ENCODE measurements at regions not wholly inside any gene's neighbourhood (a gene's known extent, or its start where the extent isn't known, plus 50 kb on each side); places are given as distances from the start of the nearest gene placed in this dataset.

DNA sequence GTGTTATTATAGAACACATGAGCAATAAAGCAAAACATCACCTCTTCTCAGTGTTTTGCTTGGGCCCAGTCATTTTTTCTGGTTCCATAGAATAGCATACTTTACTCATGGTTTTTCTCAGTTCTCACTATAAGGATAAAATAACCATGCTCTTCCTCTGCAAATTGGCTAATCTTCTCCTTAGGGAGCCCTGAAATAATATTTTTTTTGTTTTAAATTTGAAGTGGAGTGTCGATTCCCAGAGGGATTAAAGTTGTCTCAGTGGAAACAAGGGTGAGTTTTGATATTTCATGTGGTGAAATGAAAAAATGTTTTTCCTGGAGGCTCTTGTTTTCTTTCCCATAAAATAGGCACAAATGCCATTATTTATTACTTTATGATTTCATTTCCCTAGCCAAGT lies 127.3 kb downstream of the NOC3L start:
- Histone ChIP-seq H3K36me3 (ENCODE audit: insufficient read depth, low read length) (no peaks in the 10 kb centered on the region), H3K4me1 (ENCODE audit: insufficient read depth, low read length, severe bottlenecking) (no peaks in the 10 kb centered on the region), H3K9ac (ENCODE audit: low read length) (no peak overlapping the region), H3K27me3 (ENCODE audit: insufficient read depth, low read length) (no peaks in the 10 kb centered on the region), H3F3A (ENCODE audit: insufficient read depth, low read length) (no peaks in the 10 kb centered on the region), H3K9me2 (ENCODE audit: low read depth, low read length) (no peaks in the 10 kb centered on the region), H3K27ac (ENCODE audit: low read depth, low read length, poor library complexity, severe bottlenecking) (no peak overlapping the region), H3K9me3 (ENCODE audit: low read length) (no peaks in the 10 kb centered on the region), H3K4me2 (ENCODE audit: low read length) (no peak overlapping the region), H3K4me3 (ENCODE audit: low read depth, low read length, poor library complexity, severe bottlenecking) (no peak overlapping the region), H2AFZ (ENCODE audit: low read length) (no peak overlapping the region), H4K20me1 (ENCODE audit: insufficient read depth, low read length) (no peaks in the 10 kb centered on the region), H3K79me2 (ENCODE audit: insufficient read depth, low read length) (no peaks in the 10 kb centered on the region)
- TF ChIP-seq, protein P1, sequence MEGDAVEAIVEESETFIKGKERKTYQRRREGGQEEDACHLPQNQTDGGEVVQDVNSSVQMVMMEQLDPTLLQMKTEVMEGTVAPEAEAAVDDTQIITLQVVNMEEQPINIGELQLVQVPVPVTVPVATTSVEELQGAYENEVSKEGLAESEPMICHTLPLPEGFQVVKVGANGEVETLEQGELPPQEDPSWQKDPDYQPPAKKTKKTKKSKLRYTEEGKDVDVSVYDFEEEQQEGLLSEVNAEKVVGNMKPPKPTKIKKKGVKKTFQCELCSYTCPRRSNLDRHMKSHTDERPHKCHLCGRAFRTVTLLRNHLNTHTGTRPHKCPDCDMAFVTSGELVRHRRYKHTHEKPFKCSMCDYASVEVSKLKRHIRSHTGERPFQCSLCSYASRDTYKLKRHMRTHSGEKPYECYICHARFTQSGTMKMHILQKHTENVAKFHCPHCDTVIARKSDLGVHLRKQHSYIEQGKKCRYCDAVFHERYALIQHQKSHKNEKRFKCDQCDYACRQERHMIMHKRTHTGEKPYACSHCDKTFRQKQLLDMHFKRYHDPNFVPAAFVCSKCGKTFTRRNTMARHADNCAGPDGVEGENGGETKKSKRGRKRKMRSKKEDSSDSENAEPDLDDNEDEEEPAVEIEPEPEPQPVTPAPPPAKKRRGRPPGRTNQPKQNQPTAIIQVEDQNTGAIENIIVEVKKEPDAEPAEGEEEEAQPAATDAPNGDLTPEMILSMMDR (IDR thresholded peaks at IDR 0.05; ENCODE audit: low read length), result no peak
- TF ChIP-seq EZH2 (IDR thresholded peaks at IDR 0.05; ENCODE audit: borderline replicate concordance, low read length), result no peak

DNA sequence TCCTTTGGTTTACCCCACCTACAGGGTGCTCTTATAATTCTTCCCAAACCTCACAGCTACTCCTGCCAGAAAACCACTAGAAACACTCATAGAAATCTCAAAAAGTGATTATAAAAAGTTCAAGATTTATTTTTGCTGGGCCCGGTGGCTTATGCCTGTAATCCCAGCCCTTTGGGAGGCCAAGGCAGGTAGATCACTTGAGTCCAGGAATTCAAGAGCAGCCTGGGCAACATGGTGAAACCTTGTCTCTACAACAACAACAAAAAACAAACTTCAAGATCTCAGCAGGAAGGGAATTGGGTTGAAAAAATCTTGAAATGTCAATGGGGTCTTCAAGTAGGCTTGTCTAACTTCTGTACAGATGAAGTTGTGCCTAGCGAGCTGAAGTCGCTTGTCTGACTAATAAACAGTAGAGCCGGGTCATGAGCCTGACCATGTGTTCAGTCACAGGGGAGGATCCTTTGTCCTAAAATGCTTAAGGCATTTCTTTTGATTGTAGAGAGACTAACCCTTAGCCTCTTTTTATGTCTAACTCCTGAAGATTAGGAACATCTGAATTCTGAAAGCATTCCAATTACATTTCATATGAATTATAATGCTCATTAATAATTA lies 124.6 kb downstream of the NOC3L start:
- Histone ChIP-seq H3K4me2 (ENCODE audit: low read length) (no peak overlapping the region), H4K20me1 (ENCODE audit: insufficient read depth, low read length) (no peaks in the 10 kb centered on the region), H2AFZ (ENCODE audit: low read length) (no peak overlapping the region), H3F3A (ENCODE audit: insufficient read depth, low read length) (no peaks in the 10 kb centered on the region), H3K9me2 (ENCODE audit: low read depth, low read length) (no peaks in the 10 kb centered on the region), H3K79me2 (ENCODE audit: insufficient read depth, low read length) (no peaks in the 10 kb centered on the region), H3K9ac (ENCODE audit: low read length) (no peak overlapping the region), H3K36me3 (ENCODE audit: insufficient read depth, low read length) (no peaks in the 10 kb centered on the region), H3K4me1 (ENCODE audit: insufficient read depth, low read length, severe bottlenecking) (no peaks in the 10 kb centered on the region), H3K9me3 (ENCODE audit: low read length) (no peaks in the 10 kb centered on the region), H3K4me3 (ENCODE audit: low read depth, low read length, poor library complexity, severe bottlenecking) (no peak overlapping the region), H3K27ac (ENCODE audit: low read depth, low read length, poor library complexity, severe bottlenecking) (no peak overlapping the region), H3K27me3 (ENCODE audit: insufficient read depth, low read length) (no peaks in the 10 kb centered on the region)
- TF ChIP-seq, protein P1 (IDR thresholded peaks at IDR 0.05; ENCODE audit: low read length), result no peak
- no peak for TF ChIP-seq EZH2 (IDR thresholded peaks at IDR 0.05; ENCODE audit: borderline replicate concordance, low read length)

GRCh38 chr10:94239696-94240095 lies 123.0 kb downstream of the NOC3L start:
- Histone ChIP-seq H2AFZ (ENCODE audit: low read length) (no peak overlapping the region), H4K20me1 (ENCODE audit: insufficient read depth, low read length) (no peaks in the 10 kb centered on the region), H3K4me2 (ENCODE audit: low read length) (no peak overlapping the region), H3K27ac (ENCODE audit: low read depth, low read length, poor library complexity, severe bottlenecking) (no peak overlapping the region), H3K9me3 (ENCODE audit: low read length) (no peaks in the 10 kb centered on the region), H3K9ac (ENCODE audit: low read length) (no peak overlapping the region), H3K79me2 (ENCODE audit: insufficient read depth, low read length) (no peaks in the 10 kb centered on the region), H3K4me1 (ENCODE audit: insufficient read depth, low read length, severe bottlenecking) (no peaks in the 10 kb centered on the region), H3K27me3 (ENCODE audit: insufficient read depth, low read length) (no peaks in the 10 kb centered on the region), H3K4me3 (ENCODE audit: low read depth, low read length, poor library complexity, severe bottlenecking) (no peak overlapping the region), H3K36me3 (ENCODE audit: insufficient read depth, low read length) (no peaks in the 10 kb centered on the region), H3K9me2 (ENCODE audit: low read depth, low read length) (no peaks in the 10 kb centered on the region), H3F3A (ENCODE audit: insufficient read depth, low read length) (no peaks in the 10 kb centered on the region)
- TF ChIP-seq, protein P1 (IDR thresholded peaks at IDR 0.05; ENCODE audit: low read length), result no peak
- TF ChIP-seq EZH2 (IDR thresholded peaks at IDR 0.05; ENCODE audit: borderline replicate concordance, low read length), result no peak

Measured in OCI-LY1 (cell line).